ENCODE measurements at regions not wholly inside any gene's neighbourhood (a gene's known extent, or its start where the extent isn't known, plus 50 kb on each side); places are given as distances from the start of the nearest gene placed in this dataset.
A peak's percentile ranks its signal among the peaks of the same experiment; 100 is the strongest.
"Not testable (repeated sequence)": the region's sequence is repeated elsewhere in the genome, so short reads cannot be mapped to it uniquely, and the experiment has no call there.

DNA sequence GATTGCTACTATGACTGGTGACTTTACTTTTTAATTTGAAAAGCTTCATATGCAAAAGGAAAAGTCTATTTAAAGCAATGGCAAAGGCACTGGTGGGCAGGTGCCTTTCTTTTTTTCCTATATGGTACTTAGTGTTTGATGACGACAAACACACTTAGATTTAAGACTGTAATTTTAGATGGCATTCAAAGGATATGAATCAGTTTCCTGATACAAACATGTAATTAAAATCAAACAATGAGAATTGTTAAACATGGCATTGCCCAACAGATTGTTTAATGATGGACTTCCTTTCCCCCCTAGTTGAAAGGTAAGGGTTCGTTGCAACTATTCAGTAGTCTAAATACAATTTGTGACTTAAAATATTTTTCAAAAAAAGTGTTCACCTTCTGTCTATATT is 106.5 kb upstream of the SEMA3C start:
- no peak for DNase-seq

DNA sequence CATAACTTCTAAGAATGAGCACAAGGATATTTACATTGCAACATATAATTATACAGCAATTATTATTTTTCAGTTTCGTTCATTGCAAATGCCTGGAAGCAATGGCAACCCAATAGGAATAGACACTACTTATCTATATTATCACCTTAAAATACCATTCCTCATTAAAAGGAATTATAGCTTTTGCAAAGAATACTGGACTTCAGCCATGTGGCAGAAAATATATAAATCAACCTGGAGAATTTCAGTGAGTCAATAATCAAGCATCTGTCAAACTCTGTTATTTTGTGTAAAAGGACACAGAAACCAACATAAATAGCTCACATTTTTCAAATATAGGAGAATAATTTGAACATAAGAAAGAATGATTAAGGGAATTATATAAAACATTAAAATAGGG is 96.1 kb upstream of the SEMA3C start:
- DNase-seq: no peak

- no peak for DNase-seq
Measured at GRCh38 chr7:81014266-81014665, 95.4 kb upstream of the SEMA3C start.

DNA sequence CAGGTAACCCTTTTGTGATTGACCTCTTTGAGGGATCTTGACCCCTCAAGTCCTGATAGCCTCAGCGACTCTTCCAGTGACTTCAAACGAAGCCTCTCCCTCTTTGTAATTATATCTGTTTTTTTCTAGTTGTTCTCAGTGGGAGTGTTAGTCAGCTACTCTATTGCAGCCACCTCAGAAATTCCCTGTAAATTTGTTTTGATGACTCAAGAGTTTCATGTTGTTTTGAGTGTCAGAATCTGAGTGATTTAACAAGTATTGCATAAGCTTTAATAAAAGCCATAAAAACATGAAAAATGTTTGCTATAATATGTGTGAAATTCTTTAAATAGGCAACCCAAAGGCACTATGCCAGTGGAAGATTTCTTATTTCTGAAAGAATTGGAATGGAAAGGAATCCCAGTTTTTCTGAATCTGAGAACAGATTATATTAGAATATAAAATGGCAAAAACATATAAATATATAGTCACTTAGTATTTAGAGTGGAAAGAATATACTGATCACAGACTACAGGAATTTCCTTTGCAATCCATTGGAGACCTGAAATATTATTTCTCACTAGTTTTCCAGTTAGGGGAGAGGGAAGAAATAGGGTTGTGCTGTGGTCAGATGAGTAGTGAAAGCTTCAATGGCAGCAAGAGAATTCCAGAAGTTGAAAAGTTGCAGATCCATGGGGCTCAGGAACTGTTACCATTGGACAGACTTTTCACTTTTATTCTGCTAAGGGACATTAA is 94.4 kb upstream of the SEMA3C start:
- no peak for DNase-seq

DNA sequence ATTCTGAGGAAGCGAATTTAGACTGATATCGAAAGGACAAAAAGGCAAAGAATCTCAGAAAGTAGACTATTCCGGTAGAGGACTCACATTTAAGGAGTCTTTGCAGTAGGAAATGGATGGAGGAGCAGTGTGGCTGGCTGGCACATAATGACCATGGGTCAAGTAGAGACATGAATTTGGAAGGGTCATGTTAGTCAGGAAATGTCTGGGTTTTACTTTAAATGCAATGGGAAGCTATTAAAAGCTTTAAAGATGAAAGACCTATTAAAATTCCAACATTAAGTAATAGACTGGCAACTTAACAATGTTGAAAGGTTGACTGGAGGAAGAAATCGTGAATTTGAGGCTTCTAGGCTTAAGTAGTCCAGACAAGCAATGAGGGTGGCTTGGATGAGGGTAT is 90.0 kb upstream of the SEMA3C start:
- no peak for DNase-seq

GRCh38 chr7:81007051-81007450 is 88.2 kb upstream of the SEMA3C start:
- DNase-seq: no peak

DNA sequence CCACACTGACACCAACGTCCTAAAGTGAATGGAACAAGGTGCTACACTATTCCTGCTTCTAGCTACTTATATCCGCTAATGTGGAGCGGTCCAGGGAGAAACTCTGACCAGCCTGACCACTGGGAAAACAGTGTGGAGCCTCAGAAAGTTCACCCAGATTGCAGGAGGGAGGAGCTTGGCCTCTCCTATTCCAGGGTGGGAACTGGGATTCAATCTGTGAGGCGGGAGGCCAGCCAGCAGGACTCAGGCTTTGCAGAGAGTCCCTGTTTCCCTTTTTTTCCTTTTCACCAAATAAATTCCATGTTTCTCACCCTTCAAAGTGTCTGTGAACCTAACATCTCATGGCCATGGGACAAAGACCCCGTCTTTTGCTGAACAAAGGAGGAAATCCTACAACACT is 86.4 kb upstream of the SEMA3C start:
- peak; percentile 67 for DNase-seq

DNA sequence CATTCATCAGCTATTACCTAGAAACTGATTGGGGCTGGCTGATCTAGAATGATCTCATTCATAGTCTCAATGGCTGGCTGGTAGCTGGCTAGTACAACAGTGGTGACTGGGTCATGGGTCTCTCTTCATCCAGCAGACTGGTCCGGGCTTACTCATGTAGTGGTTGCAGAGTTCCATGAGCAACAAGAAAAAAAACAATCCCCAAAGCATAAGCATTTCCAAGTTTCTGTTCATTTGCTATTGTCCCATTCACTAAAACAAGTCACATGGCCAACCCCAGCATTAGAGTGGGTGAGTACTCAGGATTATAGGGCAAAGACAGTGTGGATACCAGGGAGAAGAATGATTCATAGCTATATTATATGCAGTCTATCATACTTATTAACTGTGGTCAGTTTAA is 85.2 kb upstream of the SEMA3C start:
- no peak for DNase-seq

DNA sequence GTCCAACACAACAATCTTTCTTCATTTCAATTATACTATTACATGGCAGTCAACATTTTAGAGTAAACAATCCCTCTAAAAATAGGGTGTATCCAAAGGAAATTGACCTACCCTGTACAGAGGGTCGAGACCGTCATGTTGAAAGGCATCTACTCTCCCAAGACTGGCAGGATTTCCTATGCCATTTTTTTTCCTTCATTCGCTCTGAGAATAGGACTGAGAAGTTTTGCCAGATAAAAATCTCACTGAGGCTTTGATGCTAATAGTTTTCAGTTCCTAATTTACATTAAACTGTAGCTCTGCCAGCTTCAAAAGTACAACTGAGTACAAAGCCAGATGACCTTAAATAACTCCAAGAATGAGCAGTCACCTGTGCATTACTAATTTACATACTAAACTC is 84.5 kb upstream of the SEMA3C start:
- no peak for DNase-seq

DNA sequence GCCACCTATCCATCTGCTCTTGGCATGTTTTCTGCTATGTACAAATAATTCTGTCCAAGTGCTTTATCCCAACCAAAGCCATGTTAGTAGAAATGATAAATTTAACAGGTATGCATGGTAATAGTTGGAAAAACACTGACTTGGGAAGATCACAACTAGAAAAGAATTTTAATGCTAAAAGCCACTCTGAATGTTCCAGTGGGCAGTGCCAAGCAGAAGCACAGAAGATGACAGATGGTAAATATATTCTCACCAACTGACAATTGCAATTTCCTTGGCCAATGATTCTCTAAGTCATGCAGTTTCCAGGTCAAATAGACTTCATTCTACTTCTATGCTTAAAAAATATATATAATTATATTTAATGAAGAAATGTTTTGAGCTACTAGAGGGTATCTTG is 83.6 kb upstream of the SEMA3C start:
- DNase-seq: no peak

DNA sequence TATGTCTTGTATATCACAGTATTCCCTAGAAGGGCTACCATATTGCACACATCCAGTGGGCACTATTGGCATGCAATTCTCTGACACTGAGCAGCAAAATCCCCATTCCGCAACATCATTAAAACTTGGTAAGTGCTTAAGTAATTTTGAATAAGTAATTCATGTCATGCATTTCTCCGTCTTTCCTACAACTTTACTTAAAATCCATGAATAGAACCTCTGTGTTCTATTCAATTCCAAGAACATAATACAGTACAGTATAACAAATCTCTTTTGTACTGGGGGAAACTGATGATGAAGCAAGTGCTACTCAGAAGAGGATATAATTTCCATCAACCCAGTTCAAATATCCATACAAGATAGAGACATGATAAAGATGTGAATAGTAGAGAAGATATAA is 80.9 kb upstream of the SEMA3C start:
- DNase-seq: no peak

DNA sequence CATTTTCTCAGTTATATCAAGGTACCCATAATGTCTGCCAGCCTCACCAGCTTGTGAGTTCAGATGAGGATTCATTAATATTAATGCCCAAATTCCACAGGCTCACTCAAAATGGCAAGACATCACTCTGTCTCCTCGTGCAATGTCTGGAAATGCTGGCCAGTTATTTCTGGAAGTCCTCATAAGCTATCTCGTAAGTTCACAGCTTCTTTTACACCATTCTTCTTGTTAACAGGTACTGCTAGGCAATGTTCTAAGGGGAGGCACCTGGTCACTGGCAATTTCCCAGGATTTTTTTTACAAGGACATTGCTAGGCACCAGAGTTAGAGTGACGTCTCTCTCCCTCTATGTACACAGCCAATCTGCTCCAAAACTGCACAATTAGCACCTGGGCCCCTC is 80.2 kb upstream of the SEMA3C start:
- DNase-seq: no peak

DNA sequence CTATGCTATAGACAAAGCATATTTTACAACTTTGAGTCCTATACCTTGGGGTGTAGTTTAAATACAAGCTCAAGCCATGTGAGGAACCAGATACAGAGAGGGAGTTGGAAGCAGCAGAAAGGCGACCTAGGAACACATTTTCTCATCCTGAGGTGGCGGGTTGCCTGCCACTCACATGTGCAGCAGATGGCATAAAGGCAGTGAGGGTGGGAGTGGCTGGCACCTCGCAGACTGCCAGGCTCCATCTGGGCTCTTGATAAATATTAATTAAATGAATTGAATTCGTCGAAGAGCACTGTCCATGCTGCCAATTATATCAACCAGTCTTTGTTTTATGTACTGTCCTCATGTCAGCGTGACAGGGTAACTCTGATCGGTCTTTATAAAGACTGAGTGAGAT is 79.0 kb upstream of the SEMA3C start:
- no peak for DNase-seq

DNA sequence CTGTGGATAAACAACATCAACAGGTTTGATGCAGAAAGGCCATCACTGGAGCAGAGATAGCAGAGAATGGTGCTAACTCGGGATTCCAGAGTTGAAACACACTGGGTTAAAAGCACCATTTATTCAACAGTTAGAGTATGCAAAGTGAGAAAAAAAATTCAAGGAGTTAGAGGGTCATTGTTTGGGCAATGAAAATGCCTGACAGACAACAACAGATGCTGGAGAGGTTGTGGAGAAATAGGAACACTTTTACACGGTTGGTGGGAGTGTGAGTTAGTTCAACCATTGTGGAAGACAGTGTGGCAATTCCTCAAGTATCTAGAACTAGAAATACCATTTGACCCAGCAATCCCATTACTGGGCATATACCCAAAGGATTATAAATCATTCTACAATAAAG is 77.4 kb upstream of the SEMA3C start:
- not testable (repeated sequence) for DNase-seq

DNA sequence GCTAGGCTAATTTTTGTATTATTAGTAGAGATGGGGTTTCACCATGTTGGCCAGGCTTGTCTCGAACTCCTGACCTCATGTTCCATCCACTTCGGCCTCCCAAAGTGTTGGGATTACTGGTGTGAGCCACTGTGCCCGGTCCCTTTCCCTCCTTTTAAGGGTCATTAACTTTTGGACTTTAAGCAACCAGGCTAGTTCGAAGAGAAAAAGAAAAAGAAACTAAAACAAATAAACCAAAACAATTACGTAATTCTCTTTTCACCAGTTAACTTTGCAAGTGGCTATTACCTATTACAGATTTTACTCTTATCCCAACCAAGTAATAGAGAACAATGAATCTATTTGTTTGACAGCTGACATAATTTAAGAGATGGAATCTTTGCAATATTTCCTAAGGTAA is 72.8 kb upstream of the SEMA3C start:
- no peak for DNase-seq

GRCh38 chr7:80984619-80985018 is 65.8 kb upstream of the SEMA3C start:
- no peak for DNase-seq

- DNase-seq: no peak
Measured at GRCh38 chr7:80981405-80981804, 62.6 kb upstream of the SEMA3C start.

DNA sequence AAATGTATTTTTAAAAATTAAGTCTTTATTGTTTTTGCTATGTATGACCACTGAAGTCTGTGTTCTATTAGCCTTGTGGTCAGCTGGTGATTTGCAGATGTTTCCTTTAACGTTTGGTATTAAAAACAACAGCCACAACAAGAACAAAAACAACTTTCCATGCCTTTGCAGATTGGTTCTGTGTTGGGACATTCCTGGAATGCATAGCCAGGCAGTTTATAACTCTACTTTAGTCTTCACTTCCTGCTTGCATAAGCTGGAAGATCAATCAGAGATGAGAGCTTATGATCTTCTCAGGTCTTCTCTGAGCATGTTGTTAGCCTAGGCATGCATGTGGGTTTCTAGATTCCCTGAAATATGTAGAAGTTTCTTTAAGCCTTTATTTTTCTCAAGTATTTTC is 58.9 kb upstream of the SEMA3C start:
- no peak for DNase-seq

GRCh38 chr7:80974396-80975358 is 55.8 kb upstream of the SEMA3C start:
- no peak for DNase-seq

- DNase-seq: no peak
Measured at GRCh38 chr7:80971225-80971624, 52.4 kb upstream of the SEMA3C start.
